Loucy (cell line): ENCODE measurements at regions not wholly inside any gene's neighbourhood (a gene's known extent, or its start where the extent isn't known, plus 50 kb on each side); places are given as distances from the start of the nearest gene placed in this dataset.

Experiments
- CTCF ChIP-seq: fragments of 200-600 bp; sonication (generic); conservative IDR thresholded peaks from 2 replicates; pipeline ENCODE4 v1.5.1; 2014; ENCODE audit warnings: mild to moderate bottlenecking, antibody characterized with exemption, low read length
- EZH2phosphoT487 ChIP-seq: fragments of 200-600 bp; IDR thresholded peaks from 2 replicates; pipeline ENCODE4 v1.6.1; 2018; ENCODE audit warnings: antibody characterized with exemption, mild to moderate bottlenecking, moderate library complexity, borderline replicate concordance

- TF ChIP-seq CTCF: no peak
- TF ChIP-seq EZH2phosphoT487: no peak
These were observed 336.5 kb upstream of the SEMA6A start for GRCh38 chr5:116911074-116911473.
